Activated CD4-positive, alpha-beta T cell treated with anti-CD3 and anti-CD28 coated beads, Interleukin-2, amount 50 U/mL, for 48 hours (primary cell): ENCODE measurements at regions not wholly inside any gene's neighbourhood (a gene's known extent, or its start where the extent isn't known, plus 50 kb on each side); places are given as distances from the start of the nearest gene placed in this dataset.

Source experiments
- DNase-seq, 2 experiments: peaks; one replicate each; pipeline ENCODE4 v3.0.0-alpha.2; 2020

DNA sequence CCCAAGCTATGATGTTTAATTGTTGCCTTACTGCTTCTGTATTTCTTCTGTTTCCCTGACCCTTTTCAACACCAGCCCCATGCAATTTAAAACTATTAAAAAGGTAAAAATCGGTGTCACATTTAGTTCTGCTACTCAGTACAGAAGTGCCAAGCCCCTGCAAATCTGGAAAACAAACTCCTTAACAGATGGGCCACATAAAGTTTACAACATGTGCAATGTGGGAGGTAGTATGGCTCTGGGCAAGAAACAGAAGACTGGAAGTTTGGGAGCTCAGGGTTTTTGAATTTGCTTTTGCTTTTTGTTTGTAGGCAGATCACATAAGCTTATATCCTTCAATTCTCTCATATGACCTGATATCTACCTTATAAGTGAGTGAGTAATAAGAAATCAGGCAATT, 404.0 kb upstream of the ATP2B1 start:
- no peak for DNase-seq

DNA sequence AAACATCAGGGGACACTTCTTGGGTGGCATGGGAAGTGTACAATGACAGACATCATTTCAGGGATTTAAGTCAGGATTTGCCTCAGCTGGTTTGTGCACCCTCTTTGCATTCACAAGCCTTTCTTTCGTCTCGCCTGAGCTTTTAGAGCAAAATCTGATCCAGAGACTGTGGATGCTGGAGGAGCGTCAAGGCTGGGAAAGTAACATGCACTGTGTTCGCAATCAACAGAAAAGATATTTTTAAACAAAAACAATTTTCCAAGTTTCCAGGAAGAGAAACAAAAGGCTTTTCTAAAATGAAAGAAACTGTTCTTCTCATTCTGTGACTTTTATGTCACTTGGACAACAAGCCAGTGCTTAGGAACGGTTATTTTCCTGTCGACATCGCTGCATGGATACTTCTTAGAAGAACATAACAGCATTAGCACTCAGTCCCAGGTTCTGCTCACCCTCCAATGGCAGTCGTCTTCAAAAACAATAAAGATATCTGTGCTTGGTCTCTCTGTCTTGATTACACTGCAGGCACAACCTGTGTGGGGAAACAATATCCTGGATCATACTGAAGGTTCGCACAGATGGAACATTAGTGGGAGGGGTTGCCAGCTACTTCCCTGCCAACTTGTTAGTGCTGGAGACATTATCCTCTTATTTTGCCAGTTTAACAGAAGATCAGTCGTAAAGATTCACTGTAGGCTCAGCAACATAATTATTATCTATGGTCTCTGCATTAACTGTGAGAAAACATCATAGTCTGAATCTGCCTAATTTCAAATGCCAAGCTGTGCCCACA, 403.3 kb upstream of the ATP2B1 start:
- DNase-seq: no peak

DNA sequence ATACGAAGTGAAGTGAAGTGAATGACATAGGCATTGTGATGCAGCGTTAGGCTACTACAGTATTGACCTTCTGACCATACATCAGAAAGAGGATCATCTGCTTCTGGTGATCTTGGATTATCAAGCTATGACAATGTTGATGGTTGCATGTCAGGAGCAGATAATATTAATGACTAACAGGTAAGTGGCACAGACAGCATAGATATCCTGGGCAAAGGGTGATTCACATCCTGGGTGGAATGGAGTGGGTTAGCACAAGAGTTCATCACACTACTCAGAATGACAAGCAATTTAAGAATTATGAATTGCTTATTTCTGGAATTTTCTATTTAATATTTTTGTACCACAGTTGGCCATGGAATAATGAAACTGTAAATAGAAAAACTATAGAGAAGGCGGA, 397.9 kb upstream of the ATP2B1 start:
- DNase-seq: no peak

- no peak for DNase-seq
These were observed 394.5 kb upstream of the ATP2B1 start for GRCh38 chr12:90102957-90103652.

GRCh38 chr12:90100579-90100978, 391.9 kb upstream of the ATP2B1 start:
- DNase-seq: no peak

GRCh38 chr12:90099288-90099687, 390.6 kb upstream of the ATP2B1 start:
- DNase-seq: no peak

DNA sequence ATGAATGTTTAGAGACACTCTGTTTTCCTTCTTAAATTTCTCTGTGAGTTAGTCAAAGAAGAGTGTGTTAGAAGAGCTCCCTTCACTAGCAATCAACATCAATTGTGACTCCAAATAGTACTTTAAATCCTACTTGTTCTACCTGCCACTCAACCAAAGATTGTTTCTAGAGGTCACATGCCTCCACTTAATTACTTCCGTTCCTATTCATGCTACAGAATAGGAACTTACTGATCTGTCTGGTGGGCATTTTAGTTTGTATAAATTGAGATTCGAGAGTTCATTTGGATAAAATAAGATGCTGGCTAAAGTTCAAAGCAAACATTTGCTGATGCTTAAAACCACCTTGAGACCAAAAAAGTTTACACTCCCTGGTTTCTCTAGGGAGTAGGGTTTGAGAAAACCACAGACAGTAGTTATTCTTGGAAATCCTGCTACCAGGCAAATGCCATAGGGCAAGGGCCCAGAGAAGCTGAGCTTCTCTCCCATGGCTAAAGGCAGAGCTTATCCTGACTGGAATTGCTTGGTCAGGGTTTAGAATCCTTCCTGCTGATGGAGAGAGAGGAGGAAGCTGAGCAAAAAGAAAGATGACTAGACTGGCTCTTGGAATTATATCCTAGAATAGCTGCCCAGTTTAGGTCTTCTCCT, 389.6 kb upstream of the ATP2B1 start:
- no peak for DNase-seq

- no peak for DNase-seq
These were observed 383.2 kb upstream of the ATP2B1 start for GRCh38 chr12:90091809-90092208.

DNA sequence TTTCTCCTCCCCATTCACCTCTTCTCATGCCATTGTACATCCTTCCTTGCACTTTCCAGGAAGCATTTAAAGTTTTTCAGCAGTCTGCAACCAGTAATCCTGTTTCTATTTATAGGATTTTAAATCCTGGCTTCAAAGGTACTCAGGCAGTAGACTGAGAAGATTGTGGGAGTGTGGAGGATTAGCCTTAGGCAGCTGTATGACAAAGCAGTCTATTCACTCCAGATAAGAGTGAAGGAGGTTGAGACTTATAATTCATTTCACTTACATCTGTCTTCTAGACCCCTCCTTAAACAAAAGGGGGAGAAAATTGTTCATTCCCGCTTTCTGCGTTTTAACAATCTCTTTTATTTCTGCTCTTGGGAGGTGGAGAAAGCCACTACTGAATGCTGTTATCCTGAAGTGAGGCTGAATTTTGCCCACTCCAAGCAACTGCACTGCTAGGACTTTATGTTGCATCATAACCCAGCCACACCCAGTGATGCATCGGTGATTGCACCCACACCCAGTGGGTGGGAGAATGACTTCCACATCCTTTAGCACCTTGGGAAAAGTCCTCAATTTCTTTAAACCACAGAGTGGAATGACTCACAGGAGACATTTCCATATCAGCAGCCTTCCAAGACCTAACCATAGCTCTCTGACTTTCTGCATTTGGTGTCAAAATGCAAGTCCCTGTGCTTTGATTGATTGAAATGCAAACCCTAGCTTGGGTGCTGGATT, 382.5 kb upstream of the ATP2B1 start:
- DNase-seq: peak in 1 of 2 experiments; percentile 16

DNA sequence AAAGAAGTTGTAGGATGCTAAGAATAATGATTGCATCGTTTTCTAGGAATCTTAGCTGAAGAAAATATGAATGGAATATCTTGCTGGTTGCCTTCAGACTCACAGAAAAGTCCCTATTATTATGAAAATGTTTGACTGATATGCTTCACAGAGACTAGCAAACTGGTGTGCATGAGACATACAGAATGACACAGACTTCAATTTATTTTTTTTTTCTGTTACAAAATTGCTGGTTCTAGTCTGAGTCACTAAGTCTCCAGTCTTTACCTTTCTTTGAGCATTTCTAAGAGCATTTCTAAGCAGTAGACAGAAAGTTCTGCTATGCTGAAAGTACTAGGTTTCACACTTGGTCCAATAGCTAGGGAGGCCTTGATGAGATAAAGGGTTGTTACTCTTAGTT, 377.6 kb upstream of the ATP2B1 start:
- no peak for DNase-seq

DNA sequence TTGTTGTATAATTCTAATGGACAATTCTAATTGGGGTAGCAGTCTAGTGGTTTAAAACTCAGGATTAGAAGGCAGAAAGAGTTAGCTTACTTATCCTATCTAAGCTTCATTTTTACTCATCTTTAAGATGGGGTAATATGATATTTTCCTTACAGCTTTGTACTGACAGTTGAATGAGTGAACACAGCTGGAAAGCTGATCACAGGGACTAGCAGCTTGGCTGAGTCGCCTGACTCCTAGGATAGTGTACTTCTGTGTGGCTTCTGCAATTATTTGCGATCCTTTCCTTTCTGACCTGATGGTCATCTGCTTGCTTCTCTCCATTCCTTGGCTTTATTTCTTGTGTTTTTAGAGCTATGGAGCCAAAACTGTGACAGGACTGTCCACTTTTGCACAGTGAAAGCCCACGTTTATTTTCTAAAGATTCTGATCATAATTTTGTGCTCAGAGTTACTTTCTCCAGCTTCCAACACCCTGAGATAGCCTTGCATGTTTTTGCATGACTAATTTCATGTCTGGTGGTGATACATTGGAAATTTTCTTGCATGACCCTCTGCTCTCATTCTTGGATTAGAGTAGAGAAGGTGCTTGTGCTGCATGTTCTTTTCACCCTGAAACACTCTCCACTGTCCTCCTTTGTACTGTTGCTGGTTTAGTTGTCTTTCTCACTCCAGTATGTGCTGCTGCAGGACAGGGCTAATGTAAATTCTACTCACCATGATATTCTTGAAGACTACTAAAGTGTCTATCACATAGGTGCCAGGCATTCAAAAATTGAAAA, 377.0 kb upstream of the ATP2B1 start:
- DNase-seq: no peak

GRCh38 chr12:90084018-90084417, 375.4 kb upstream of the ATP2B1 start:
- no peak for DNase-seq

- DNase-seq: no peak
These were observed 372.0 kb upstream of the ATP2B1 start for GRCh38 chr12:90080616-90081015.

GRCh38 chr12:90079529-90080210, 371.0 kb upstream of the ATP2B1 start:
- DNase-seq: no peak

- no peak for DNase-seq
These were observed 369.7 kb upstream of the ATP2B1 start for GRCh38 chr12:90078344-90078743.

DNA sequence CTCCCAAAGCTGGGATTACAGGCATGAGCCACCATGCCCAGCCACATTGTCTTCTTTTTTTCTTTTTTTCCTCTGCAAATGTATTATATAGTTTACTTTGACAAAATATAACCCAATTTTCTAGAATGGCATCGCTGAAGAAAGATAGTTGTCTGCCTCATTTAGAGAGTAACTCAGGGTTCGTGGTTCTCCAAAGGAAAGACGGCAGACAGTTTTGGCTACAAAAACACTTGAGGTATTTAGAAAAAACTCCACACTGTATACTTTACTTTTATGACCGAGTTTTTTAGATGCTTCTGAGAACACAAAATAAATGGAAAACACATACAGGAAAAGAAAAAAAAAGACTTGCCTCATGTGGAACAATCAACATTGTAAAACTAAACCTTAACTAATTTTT, 369.1 kb upstream of the ATP2B1 start:
- no peak for DNase-seq

GRCh38 chr12:90076851-90077319, 368.2 kb upstream of the ATP2B1 start:
- DNase-seq: no peak

GRCh38 chr12:90075685-90076084, 367.0 kb upstream of the ATP2B1 start:
- DNase-seq: no peak

DNA sequence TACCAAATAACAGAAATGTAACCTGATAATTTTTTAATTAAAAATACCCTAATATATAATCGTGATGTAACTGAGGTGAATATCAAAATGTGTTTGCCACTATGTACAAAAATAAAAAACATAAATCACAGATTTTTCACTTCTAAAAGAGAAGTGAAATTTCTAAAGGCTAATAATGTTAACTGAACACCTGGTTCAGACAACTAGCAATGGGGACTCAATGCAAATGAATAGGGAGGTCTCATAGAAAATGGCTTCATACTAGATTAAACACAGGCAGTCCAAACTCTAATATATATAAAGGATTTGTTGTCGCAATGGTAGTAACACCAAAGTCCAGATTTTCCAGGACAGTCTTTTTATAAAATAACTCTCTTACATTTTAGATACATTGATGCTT, 365.4 kb upstream of the ATP2B1 start:
- no peak for DNase-seq

DNA sequence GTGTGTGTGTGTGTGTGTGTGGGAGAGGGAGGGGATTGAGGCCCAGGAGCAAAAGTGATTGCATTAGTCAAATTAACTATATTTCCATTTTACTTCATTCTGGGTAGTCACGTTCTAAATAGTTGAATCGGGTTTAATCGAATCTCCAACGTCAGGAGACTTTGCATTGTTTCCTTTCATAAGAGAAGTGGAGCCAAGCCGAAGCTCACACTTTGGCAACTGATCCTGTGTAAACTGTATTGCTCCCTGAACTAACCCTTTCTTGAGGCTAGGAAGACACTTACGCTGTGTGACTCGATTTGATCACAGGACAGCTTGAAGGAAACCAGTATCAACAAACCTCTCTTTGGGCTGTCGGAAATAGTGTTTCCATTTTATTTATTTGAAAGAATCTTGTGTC, 363.4 kb upstream of the ATP2B1 start:
- DNase-seq: no peak

DNA sequence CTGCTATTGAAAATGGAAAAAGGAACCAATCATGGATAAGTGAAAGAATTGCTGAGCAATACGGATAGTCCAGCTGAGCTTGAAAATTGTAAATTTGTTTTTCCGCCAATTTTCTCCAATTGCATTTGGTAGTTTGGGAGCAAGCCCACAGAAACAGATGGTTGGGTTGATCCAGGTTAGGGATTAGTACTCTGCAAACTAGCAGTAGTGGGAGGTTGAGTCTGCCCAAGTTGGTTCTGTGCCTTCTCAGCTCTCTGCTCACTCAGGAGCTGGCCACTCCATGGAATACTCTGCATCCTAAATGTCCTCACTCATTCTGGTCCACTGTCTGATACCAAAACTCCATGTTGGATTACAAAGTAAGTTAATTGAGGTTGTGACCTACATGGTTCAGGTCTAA, 361.1 kb upstream of the ATP2B1 start:
- DNase-seq: no peak

- DNase-seq: no peak
These were observed 359.2 kb upstream of the ATP2B1 start for GRCh38 chr12:90067791-90068190.
